GM23248 (cell line): ENCODE measurements at regions not wholly inside any gene's neighbourhood (a gene's known extent, or its start where the extent isn't known, plus 50 kb on each side); places are given as distances from the start of the nearest gene placed in this dataset.

Source experiments
- EZH2 ChIP-seq: fragments of 200-600 bp; sonication (generic); IDR thresholded peaks from 2 replicates; pipeline ENCODE4 v1.6.1; 2018; ENCODE audit warnings: antibody characterized with exemption, mild to moderate bottlenecking; ENCODE audit not compliant: insufficient read depth, poor library complexity, severe bottlenecking
- EZH2phosphoT487 ChIP-seq: fragments of 200-600 bp; sonication (generic); IDR thresholded peaks from 2 replicates; pipeline ENCODE4 v1.6.1; 2018; ENCODE audit warnings: antibody characterized with exemption, moderate library complexity, mild to moderate bottlenecking, low read depth; ENCODE audit not compliant: insufficient read depth

DNA sequence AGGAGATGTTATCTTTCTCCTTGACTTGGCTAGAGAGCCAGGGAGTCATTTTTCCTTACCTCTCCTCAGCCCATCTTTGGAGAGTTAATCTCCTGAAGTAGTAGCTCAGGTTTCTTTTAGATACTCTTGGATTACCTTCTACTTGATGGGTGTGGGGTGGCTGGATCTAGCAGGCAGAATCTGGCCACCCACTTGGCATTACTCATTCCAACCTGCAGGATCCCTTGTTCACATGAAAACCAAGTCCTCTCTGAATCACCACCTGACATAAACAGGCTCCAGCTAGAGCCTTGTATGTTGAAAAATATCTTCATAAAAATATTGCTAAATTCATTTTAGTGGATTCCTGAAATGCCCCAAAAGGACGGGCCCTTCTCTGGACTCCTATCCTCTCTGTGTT lies 250.6 kb upstream of the PLET1 start:
- TF ChIP-seq EZH2 (no peak), EZH2phosphoT487 (no peak)
